ENCODE measurements at regions not wholly inside any gene's neighbourhood (a gene's known extent, or its start where the extent isn't known, plus 50 kb on each side); places are given as distances from the start of the nearest gene placed in this dataset.

GRCh38 chr4:162706632-162707031, 460.1 kb downstream of the NAF1 start:
- no peak for DNase-seq (ENCODE audit: low spot score)
- ChIA-PET POLR2A (ENCODE audit: low non-redundant PET) (no interaction called here), CTCF (no interaction called here)
- H3K27ac ChIP-seq, result no peak overlapping the region
- no peak for TF ChIP-seq CTCF (conservative IDR thresholded peaks at IDR 0.05; ENCODE audit: low read depth)

DNA sequence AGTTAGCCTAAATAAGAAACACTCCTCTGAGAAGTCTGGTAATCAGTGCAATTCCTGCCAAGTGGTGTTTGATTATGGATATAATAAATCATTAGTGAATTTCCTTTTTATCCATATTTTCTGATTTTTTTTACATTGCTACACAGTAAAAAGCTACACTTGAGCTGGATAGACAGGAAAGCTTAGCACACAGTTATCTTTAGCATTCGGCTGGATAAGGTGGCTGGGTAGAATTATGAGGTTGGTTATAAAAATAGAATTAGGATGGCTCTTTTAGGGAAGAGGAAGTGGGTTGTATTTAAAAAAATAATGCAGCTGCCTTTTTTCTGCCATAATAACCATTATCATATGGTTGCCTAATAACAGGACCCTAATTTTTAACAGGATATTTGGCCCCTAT, 460.6 kb downstream of the NAF1 start:
- ChIA-PET POLR2A (ENCODE audit: low non-redundant PET) (no interaction called here), CTCF (no interaction called here)
- no peak for TF ChIP-seq CTCF (conservative IDR thresholded peaks at IDR 0.05; ENCODE audit: low read depth)
- no peak for DNase-seq (ENCODE audit: low spot score)
- no peak overlapping the region for H3K27ac ChIP-seq

DNA sequence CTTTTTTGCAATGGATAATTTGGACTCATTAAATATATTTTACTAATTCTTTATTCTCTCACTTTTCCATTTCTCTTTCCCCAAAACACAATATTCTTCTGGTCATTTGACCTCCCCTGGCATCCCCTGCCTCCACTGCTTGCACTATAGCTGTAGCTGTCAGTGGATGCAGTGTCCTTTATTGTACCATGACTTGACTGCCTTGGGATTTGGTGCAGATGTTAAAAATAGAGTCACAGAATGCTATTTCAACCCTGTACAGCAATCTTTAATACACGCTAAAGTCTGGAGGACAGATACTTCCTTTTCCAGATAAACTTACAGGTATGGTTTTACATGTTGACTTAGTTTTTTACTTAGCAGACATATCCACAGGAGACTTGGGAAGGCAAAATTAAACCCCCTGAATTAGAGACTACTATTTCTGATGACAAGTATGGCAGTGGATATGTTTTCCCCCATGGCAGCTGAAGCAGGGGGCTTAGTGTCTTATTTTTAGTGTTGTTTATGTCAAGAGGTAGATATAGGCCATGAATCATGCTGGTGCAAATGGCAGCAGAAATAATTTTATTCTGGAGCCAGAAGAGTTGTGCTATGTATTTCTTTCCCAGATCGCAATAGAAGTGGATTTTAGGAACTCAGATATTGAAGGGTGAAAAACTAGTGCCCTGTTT, 461.4 kb downstream of the NAF1 start:
- no peak for DNase-seq (ENCODE audit: low spot score)
- no peak overlapping the region for H3K27ac ChIP-seq
- TF ChIP-seq CTCF (conservative IDR thresholded peaks at IDR 0.05; ENCODE audit: low read depth), result no peak
- ChIA-PET POLR2A (ENCODE audit: low non-redundant PET) (no interaction called here), CTCF (no interaction called here)

- H3K27ac ChIP-seq, result no peak overlapping the region
- CTCF ChIA-PET, result no interaction called here
- no peak for TF ChIP-seq CTCF (conservative IDR thresholded peaks at IDR 0.05; ENCODE audit: low read depth)
- DNase-seq (ENCODE audit: low spot score), result no peak
- POLR2A ChIA-PET (ENCODE audit: low non-redundant PET), result no interaction called here
Observed at GRCh38 chr4:162700815-162701361, 465.8 kb downstream of the NAF1 start.

DNA sequence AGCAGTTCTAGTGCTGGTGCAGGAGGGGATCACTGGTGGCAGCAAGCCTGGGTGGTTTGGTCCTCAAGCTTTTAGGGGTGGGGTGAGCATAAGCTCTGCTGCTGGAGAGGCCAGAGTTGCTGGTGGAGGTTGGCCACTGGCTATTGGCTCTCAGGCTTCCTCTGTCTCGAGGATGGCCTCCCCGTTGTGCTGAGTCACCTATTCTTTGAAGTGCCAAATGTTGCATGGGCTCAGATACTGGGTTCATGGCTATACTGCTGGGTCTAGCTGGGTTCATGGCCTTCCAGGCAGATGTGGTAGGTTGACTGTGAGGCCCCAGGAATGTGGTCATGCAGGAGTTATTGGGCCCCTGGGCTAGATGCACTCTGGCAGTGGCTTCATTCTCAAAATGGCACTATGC, 466.3 kb downstream of the NAF1 start:
- ChIA-PET POLR2A (ENCODE audit: low non-redundant PET) (no interaction called here), CTCF (interaction anchor here (0.6 kb wide), 1 partner anchor 55 kb away, joined by 3 read pairs; no protein-coding TSS in a partner anchor)
- DNase-seq (ENCODE audit: low spot score), result no peak
- TF ChIP-seq CTCF (conservative IDR thresholded peaks at IDR 0.05; ENCODE audit: low read depth), result no peak
- no peak overlapping the region for H3K27ac ChIP-seq

DNA sequence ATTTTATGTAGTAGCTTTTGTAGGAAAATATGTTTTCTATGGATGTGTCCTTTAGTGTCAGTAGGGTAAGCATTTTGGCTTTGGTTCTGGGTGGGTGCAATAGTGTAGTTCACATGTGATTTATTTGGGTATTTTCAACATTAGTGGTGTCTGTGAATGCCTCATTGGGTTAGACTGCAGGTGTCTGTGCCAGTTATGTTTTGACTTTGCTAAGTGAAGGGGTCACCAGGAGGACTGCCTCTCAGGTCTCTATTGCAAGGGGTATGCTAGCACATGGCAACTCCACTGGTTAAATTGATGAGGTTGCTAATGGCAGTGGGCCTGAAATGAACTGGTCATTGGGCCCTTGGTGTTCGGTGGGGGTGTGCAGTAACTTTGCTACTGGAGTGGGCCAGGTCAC, 467.1 kb downstream of the NAF1 start:
- H3K27ac ChIP-seq, result no peak overlapping the region
- no peak for DNase-seq (ENCODE audit: low spot score)
- POLR2A ChIA-PET (ENCODE audit: low non-redundant PET), result no interaction called here
- TF ChIP-seq CTCF (conservative IDR thresholded peaks at IDR 0.05; ENCODE audit: low read depth), result no peak
- CTCF ChIA-PET, result no interaction called here

Data from RWPE1 (cell line).